Right lobe of liver (tissue), 4 donors: ENCODE measurements at regions not wholly inside any gene's neighbourhood (a gene's known extent, or its start where the extent isn't known, plus 50 kb on each side); places are given as distances from the start of the nearest gene placed in this dataset.

Experiments
- CTCF ChIP-seq, 4 donors: fragments of 200-600 bp in 3 of 4; fragments of 450-650 bp in 1 of 4; IDR thresholded peaks; one replicate each; pipeline versions ENCODE4 v1.5.1 to v1.8.0; 2016 to 2022; ENCODE audit warnings: antibody characterized with exemption in 4 of 4, mild to moderate bottlenecking in 2 of 4
- POLR2A ChIP-seq: fragments of 450-650 bp; IDR thresholded peaks from one replicate; pipeline ENCODE4 v1.6.1; 2017; ENCODE audit warnings: antibody characterized with exemption, mild to moderate bottlenecking
- donor health status: DM: no; HTN: no; CAD: no.
- donor health status: DM: no; HTN: no; CAD: no.
- donor health status: DM: no; HTN: yes; CAD: no.

GRCh38 chr22:27648853-27649252 is 152.7 kb downstream of the MN1 start:
- TF ChIP-seq POLR2A (no peak), CTCF (IDR thresholded peaks at IDR 0.05) (no peak)
